Osteocyte (in vitro differentiated cells): ENCODE measurements at regions not wholly inside any gene's neighbourhood (a gene's known extent, or its start where the extent isn't known, plus 50 kb on each side); places are given as distances from the start of the nearest gene placed in this dataset.

Experiments
- DNase-seq: peaks from one replicate; pipeline ENCODE4 v3.0.0; 2021; ENCODE audit warnings: mixed read lengths; ENCODE audit not compliant: unreplicated experiment; ENCODE audit errors: extremely low spot score
- H3K27ac Mint-ChIP-seq: one replicate; pipeline ENCODE4 v1.8.0; 2021; ENCODE audit warnings: mild to moderate bottlenecking, mixed read lengths; ENCODE audit not compliant: unreplicated experiment
- H3K27me3 Mint-ChIP-seq: one replicate; pipeline ENCODE4 v1.8.0; 2021; ENCODE audit warnings: mixed read lengths; ENCODE audit not compliant: unreplicated experiment
- H3K36me3 Mint-ChIP-seq: one replicate; pipeline ENCODE4 v1.8.0; 2021; ENCODE audit warnings: mixed read lengths; ENCODE audit not compliant: unreplicated experiment
- H3K4me1 Mint-ChIP-seq: one replicate; pipeline ENCODE4 v1.8.0; 2021; ENCODE audit warnings: mixed read lengths; ENCODE audit not compliant: unreplicated experiment
- H3K4me3 Mint-ChIP-seq: one replicate; pipeline ENCODE4 v1.8.0; 2021; ENCODE audit warnings: mild to moderate bottlenecking, moderate library complexity, mixed read lengths; ENCODE audit not compliant: unreplicated experiment
- H3K9me3 Mint-ChIP-seq: one replicate; pipeline ENCODE4 v1.8.0; 2021; ENCODE audit warnings: mixed read lengths; ENCODE audit not compliant: unreplicated experiment
- TF ChIP-seq, protein P1 (sequence below): fragments of 200-600 bp; sonication (generic); IDR thresholded peaks from 2 replicates; pipeline ENCODE4 v1.5.0; 2021; ENCODE audit warnings: antibody characterized with exemption, mild to moderate bottlenecking, moderate library complexity

DNA sequence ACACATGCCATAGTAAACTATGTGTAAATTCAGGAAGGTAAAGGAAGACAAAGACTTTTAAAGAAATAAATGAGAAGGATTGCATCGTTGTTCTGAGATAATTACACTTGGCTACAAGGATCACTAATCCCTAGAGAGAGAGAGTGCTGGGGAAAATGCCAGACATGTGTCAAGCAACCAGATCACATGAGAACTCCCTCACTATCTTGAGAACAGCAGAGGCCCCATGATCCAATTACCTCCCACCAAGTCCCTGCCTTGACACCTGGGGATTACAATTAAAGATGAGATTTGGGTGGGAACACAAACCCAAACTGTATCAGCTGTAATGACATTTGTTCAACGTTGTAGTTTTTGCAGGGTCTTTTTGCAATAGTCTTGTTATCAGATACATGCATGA is 1600.9 kb upstream of the MIR17HG start:
- Mint-ChIP-seq H3K27me3 (no peaks in the 10 kb centered on the region), H3K27ac (no peak overlapping the region), H3K4me3 (no peak overlapping the region), H3K9me3 (no peaks in the 10 kb centered on the region), H3K4me1 (peaks cover 41% of the 10 kb centered on the region), H3K36me3 (no peaks in the 10 kb centered on the region)
- TF ChIP-seq, protein P1, sequence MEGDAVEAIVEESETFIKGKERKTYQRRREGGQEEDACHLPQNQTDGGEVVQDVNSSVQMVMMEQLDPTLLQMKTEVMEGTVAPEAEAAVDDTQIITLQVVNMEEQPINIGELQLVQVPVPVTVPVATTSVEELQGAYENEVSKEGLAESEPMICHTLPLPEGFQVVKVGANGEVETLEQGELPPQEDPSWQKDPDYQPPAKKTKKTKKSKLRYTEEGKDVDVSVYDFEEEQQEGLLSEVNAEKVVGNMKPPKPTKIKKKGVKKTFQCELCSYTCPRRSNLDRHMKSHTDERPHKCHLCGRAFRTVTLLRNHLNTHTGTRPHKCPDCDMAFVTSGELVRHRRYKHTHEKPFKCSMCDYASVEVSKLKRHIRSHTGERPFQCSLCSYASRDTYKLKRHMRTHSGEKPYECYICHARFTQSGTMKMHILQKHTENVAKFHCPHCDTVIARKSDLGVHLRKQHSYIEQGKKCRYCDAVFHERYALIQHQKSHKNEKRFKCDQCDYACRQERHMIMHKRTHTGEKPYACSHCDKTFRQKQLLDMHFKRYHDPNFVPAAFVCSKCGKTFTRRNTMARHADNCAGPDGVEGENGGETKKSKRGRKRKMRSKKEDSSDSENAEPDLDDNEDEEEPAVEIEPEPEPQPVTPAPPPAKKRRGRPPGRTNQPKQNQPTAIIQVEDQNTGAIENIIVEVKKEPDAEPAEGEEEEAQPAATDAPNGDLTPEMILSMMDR = no peak
- DNase-seq = no peak

DNA sequence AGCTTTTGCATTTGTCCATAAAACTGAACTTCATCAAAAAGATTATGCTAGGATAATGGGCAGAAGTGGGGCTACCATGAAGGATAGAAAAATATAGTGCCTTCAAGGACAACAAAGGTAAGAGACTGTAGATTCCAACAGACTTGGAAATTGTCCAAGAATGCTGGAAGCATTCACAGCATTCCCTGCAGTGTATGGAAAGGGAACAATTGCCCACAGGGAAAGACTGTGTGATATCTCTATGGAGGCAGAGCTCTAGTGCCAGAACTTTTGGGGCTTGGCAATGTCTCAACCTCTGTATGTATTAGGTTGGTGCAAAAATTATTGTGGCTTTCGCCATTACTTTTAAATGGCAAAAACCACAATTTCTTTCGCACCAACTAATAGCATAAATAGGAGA is 1598.8 kb upstream of the MIR17HG start:
- TF ChIP-seq, protein P1 = no peak
- no peaks in the 10 kb centered on the region for H3K9me3 Mint-ChIP-seq
- no peaks in the 10 kb centered on the region for H3K27me3 Mint-ChIP-seq
- DNase-seq = no peak
- peaks cover 43% of the 10 kb centered on the region for H3K4me1 Mint-ChIP-seq
- no peaks in the 10 kb centered on the region for H3K36me3 Mint-ChIP-seq
- peak overlapping the region; percentile 6 for H3K27ac Mint-ChIP-seq
- H3K4me3 Mint-ChIP-seq = no peak overlapping the region

DNA sequence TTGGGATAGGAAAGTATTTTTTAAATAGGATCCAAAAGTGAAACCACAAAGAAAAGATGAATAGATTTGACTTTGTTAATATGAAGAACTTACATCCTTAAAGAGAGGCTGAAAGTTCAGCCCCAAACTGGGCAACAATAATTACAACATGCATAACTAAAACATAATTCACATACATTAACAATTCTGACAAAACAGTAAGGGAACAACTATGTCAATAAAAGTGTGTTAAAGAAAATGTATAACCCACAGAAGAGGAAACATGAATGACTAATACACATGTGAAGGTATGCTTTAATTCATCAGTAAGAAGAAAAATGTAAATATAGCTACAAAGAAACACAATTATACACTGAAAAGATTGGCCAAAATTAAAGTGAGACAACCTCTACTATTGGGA is 1597.6 kb upstream of the MIR17HG start:
- peak overlapping the region; percentile 54 for H3K27ac Mint-ChIP-seq
- H3K4me3 Mint-ChIP-seq = peak overlapping the region; percentile 36
- DNase-seq = no peak
- no peaks in the 10 kb centered on the region for H3K9me3 Mint-ChIP-seq
- TF ChIP-seq, protein P1 = no peak
- no peaks in the 10 kb centered on the region for H3K27me3 Mint-ChIP-seq
- no peaks in the 10 kb centered on the region for H3K36me3 Mint-ChIP-seq
- peaks cover 43% of the 10 kb centered on the region for H3K4me1 Mint-ChIP-seq

DNA sequence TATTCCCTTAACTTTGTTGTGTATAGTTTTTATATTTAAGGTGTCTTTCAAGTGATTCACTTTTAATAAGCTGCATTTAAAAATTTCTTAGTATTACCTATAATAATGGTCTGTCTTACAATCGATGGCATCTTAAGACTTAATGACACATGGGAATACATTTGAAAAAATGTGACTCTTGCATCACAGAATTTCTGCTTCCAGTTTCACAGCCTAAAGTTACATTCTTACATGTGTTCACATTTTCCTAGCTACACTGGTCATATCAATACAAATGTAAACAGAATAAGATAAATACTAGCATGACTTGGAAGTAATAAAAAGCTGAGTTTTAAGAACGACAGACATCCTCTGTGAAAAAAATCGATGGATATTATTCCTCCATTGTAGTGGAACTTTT is 1597.1 kb upstream of the MIR17HG start:
- no peaks in the 10 kb centered on the region for H3K36me3 Mint-ChIP-seq
- TF ChIP-seq, protein P1 = no peak

DNA sequence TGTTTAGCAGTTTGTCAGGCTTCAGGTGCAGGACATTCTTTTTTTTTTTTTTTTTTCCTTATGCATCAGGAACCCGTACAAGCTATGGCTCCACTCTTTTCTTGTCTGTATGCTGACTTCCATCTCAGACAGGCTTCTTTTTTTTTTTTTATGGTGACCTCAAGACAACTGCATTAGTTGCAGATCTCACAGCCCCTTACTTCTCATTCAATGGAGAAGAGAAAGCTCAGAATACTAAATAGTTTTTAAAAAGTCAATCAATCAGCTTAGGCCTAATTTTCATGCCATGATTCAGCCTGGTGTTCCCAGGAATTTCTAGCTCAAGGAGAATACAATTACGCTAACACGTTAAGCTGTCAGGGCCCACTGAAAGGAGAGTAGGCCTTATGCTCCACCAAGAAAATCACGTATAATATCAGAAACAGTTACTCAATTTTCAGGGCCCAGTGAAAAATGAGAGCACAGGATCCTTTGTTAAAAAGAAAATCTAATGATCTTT is 1596.0 kb upstream of the MIR17HG start:
- Mint-ChIP-seq H3K4me1 (peaks cover 36% of the 10 kb centered on the region), H3K4me3 (no peak overlapping the region), H3K27ac (no peak overlapping the region), H3K27me3 (no peaks in the 10 kb centered on the region), H3K36me3 (peaks cover 2% of the 10 kb centered on the region), H3K9me3 (peaks cover 9% of the 10 kb centered on the region)
- TF ChIP-seq, protein P1 = no peak
- no peak for DNase-seq

More for the DNA sequence above, 1597.1 kb upstream of the MIR17HG start:
- no peak overlapping the region for H3K4me3 Mint-ChIP-seq
- peaks cover 42% of the 10 kb centered on the region for H3K4me1 Mint-ChIP-seq
- DNase-seq = no peak
- no peak overlapping the region for H3K27ac Mint-ChIP-seq
- peaks cover under 1% of the 10 kb centered on the region for H3K9me3 Mint-ChIP-seq
- H3K27me3 Mint-ChIP-seq = no peaks in the 10 kb centered on the region
